ENCODE measurements at regions not wholly inside any gene's neighbourhood (a gene's known extent, or its start where the extent isn't known, plus 50 kb on each side); places are given as distances from the start of the nearest gene placed in this dataset.

DNA sequence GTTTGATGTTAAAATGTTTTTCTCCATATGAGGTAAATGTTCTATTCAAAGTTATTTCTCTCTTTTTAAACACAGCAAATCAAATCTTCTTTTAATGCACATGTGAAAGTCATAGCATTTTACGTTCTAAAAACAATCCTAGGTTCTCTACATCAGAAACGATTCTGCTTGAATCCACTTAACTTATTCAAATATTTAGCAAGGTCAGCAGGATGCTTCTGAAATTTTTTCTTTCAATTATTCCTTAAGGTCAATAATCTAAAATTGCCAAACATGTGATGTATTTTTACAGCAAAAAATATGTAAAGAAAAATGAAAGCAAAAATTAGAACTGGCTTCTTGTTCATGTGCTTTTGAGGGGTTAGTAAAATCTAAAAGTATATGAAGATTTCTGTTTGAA is 106.7 kb downstream of the TM2D1 start:
- TF ChIP-seq, protein P1, sequence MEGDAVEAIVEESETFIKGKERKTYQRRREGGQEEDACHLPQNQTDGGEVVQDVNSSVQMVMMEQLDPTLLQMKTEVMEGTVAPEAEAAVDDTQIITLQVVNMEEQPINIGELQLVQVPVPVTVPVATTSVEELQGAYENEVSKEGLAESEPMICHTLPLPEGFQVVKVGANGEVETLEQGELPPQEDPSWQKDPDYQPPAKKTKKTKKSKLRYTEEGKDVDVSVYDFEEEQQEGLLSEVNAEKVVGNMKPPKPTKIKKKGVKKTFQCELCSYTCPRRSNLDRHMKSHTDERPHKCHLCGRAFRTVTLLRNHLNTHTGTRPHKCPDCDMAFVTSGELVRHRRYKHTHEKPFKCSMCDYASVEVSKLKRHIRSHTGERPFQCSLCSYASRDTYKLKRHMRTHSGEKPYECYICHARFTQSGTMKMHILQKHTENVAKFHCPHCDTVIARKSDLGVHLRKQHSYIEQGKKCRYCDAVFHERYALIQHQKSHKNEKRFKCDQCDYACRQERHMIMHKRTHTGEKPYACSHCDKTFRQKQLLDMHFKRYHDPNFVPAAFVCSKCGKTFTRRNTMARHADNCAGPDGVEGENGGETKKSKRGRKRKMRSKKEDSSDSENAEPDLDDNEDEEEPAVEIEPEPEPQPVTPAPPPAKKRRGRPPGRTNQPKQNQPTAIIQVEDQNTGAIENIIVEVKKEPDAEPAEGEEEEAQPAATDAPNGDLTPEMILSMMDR (IDR thresholded peaks at IDR 0.05; ENCODE audit: control extremely low read depth in 1 of 3, insufficient read depth in 1 of 3, low read depth in 1 of 3, low read length in 3 of 3), result no peak
- TF ChIP-seq SP1 (IDR thresholded peaks at IDR 0.05; ENCODE audit: low read depth, low read length) (no peak), YY1 (IDR thresholded peaks at IDR 0.05; ENCODE audit: low read depth, low read length) (no peak), POLR2A (IDR thresholded peaks at IDR 0.05; ENCODE audit: control extremely low read depth in 1 of 2, low read depth in 2 of 2, low read length in 2 of 2) (no peak), POLR2AphosphoS5 (IDR thresholded peaks at IDR 0.05; ENCODE audit: low read depth, low read length) (no peak)
